HL-60 (cell line): ENCODE measurements at regions not wholly inside any gene's neighbourhood (a gene's known extent, or its start where the extent isn't known, plus 50 kb on each side); places are given as distances from the start of the nearest gene placed in this dataset.

Experiments used
- CTCF ChIP-seq: IDR thresholded peaks from one replicate; pipeline ENCODE4 v1.5.1; 2011; ENCODE audit warnings: low read length, control low read depth, inconsistent platforms; ENCODE audit not compliant: insufficient read depth
- POLR2AphosphoS5 ChIP-seq: IDR thresholded peaks from 2 replicates; pipeline ENCODE4 v1.6.1; 2012; ENCODE audit warnings: low read depth

- no peak for TF ChIP-seq CTCF
- no peak for TF ChIP-seq POLR2AphosphoS5
Measured at GRCh38 chr9:22210936-22211335, 201.8 kb upstream of the CDKN2B start.
